ENCODE measurements at regions not wholly inside any gene's neighbourhood (a gene's known extent, or its start where the extent isn't known, plus 50 kb on each side); places are given as distances from the start of the nearest gene placed in this dataset.

GRCh38 chr1:38760562-38760961 lies 99.0 kb downstream of the RRAGC start:
- no peaks in the 10 kb centered on the region for H3K4me1 Mint-ChIP-seq
- Histone ChIP-seq H3T11ph (ENCODE audit: low read length) (no peak overlapping the region), H3K23me2 (ENCODE audit: insufficient read length, low read depth, low read length, poor library complexity, severe bottlenecking) (no peaks in the 10 kb centered on the region), H2AK5ac (ENCODE audit: insufficient read length, low read length) (no peak overlapping the region), H4K91ac (ENCODE audit: insufficient read length, low read depth, low read length) (no peak overlapping the region), H3K79me1 (ENCODE audit: insufficient read depth, low read depth, low read length, poor library complexity, severe bottlenecking) (no peaks in the 10 kb centered on the region), H3K18ac (ENCODE audit: insufficient read length, low read depth, low read length) (no peak overlapping the region), H3K4me2 (ENCODE audit: insufficient read depth, insufficient read length, low read length) (no peak overlapping the region), H4K20me1 (ENCODE audit: control insufficient read depth, insufficient read depth, insufficient read length) (no peaks in the 10 kb centered on the region), H4K5ac (ENCODE audit: insufficient read length, low read depth, low read length) (no peak overlapping the region), H3K27ac (ENCODE audit: insufficient read length, low read depth, low read length) (no peak overlapping the region), H2BK120ac (ENCODE audit: low read depth, low read length, poor library complexity, severe bottlenecking) (no peak overlapping the region), H3K4me1 (ENCODE audit: insufficient read depth, low read length) (no peaks in the 10 kb centered on the region), H3K79me2 (ENCODE audit: insufficient read depth, low read length) (no peaks in the 10 kb centered on the region), H3K27me3 (ENCODE audit: insufficient read depth, low read length) (no peaks in the 10 kb centered on the region), H3K9me3 (ENCODE audit: control insufficient read depth, low read depth, low read length) (no peaks in the 10 kb centered on the region), H2BK12ac (ENCODE audit: insufficient read length, low read depth, low read length) (no peak overlapping the region), H3K56ac (ENCODE audit: insufficient read length, low read depth, low read length) (no peak overlapping the region), H2AFZ (ENCODE audit: low read length) (no peak overlapping the region), H2BK5ac (ENCODE audit: insufficient read length, low read length) (no peak overlapping the region), H3K4ac (ENCODE audit: low read depth, low read length) (no peak overlapping the region), H4K8ac (replicated peaks; ENCODE audit: insufficient read length, low read depth, low read length) (no peak overlapping the region), H3K9ac (ENCODE audit: extremely low read depth, insufficient read length, low read length) (no peak overlapping the region), H2BK20ac (ENCODE audit: low read depth, low read length, poor library complexity, severe bottlenecking) (no peak overlapping the region), H2BK15ac (ENCODE audit: low read depth, low read length) (no peak overlapping the region), H3K23ac (ENCODE audit: insufficient read length, low read depth, low read length) (no peak overlapping the region), H3K14ac (ENCODE audit: insufficient read depth, low read length) (no peak overlapping the region)
- no peak for DNase-seq
- no CpG with 5 or more reads among the region's 2 CpGs for WGBS (ENCODE audit: extremely low coverage, insufficient read length, low lambda C conversion rate)
- H3K4me3 Mint-ChIP-seq, result no peak overlapping the region
- H3K9me3 Mint-ChIP-seq, result peaks cover 0 to 6% of the 10 kb centered on the region in 2 experiments; a peak in 1 of 5 replicates
- peaks cover 22% of the 10 kb centered on the region for H3K27me3 Mint-ChIP-seq (ENCODE audit: low read depth)
- TF ChIP-seq CTCF (conservative IDR thresholded peaks at IDR 0.05), result no peak
- no peaks in the 10 kb centered on the region; a peak in 3 of 7 replicates for H3K36me3 Mint-ChIP-seq (ENCODE audit: insufficient read depth in 1 of 3, low read depth in 3 of 3)
- no peak overlapping the region for H3K27ac Mint-ChIP-seq

Measured in H9 (cell line).